ENCODE measurements at regions not wholly inside any gene's neighbourhood (a gene's known extent, or its start where the extent isn't known, plus 50 kb on each side); places are given as distances from the start of the nearest gene placed in this dataset.

- DNase-seq = no peak
Measured at GRCh38 chr16:9425236-9425635, 333.8 kb downstream of the HAPSTR1 start.

- DNase-seq = no peak
Measured at GRCh38 chr16:9428355-9429005, 337.0 kb downstream of the HAPSTR1 start.

- no peak for DNase-seq
Measured at GRCh38 chr16:9429646-9430330, 338.3 kb downstream of the HAPSTR1 start.

GRCh38 chr16:9434659-9435058 lies 343.2 kb downstream of the HAPSTR1 start:
- DNase-seq = no peak

- DNase-seq = no peak
Measured at GRCh38 chr16:9436175-9436574, 344.7 kb downstream of the HAPSTR1 start.

- DNase-seq = no peak
Measured at GRCh38 chr16:9437115-9437514, 345.7 kb downstream of the HAPSTR1 start.

GRCh38 chr16:9438991-9439390 lies 347.5 kb downstream of the HAPSTR1 start:
- DNase-seq = no peak

GRCh38 chr16:9441012-9441411 lies 349.6 kb downstream of the HAPSTR1 start:
- DNase-seq = no peak

GRCh38 chr16:9443864-9444263 lies 352.4 kb downstream of the HAPSTR1 start:
- DNase-seq = no peak

- DNase-seq = no peak
Measured at GRCh38 chr16:9446471-9447194, 355.2 kb downstream of the HAPSTR1 start.

- DNase-seq = no peak
Measured at GRCh38 chr16:9447195-9447551, 355.7 kb downstream of the HAPSTR1 start.

GRCh38 chr16:9447699-9448098 lies 356.3 kb downstream of the HAPSTR1 start:
- no peak for DNase-seq

- no peak for DNase-seq
Measured at GRCh38 chr16:9449597-9449996, 358.2 kb downstream of the HAPSTR1 start.

- DNase-seq = no peak
Measured at GRCh38 chr16:9457215-9457614, 365.8 kb downstream of the HAPSTR1 start.

- no peak for DNase-seq
Measured at GRCh38 chr16:9458816-9459215, 367.4 kb downstream of the HAPSTR1 start.

GRCh38 chr16:9462984-9463383 lies 371.5 kb downstream of the HAPSTR1 start:
- DNase-seq = no peak

- DNase-seq = no peak
Measured at GRCh38 chr16:9463461-9463860, 372.0 kb downstream of the HAPSTR1 start.

- no peak for DNase-seq
Measured at GRCh38 chr16:9465161-9465560, 373.7 kb downstream of the HAPSTR1 start.

GRCh38 chr16:9469512-9469911 lies 378.1 kb downstream of the HAPSTR1 start:
- peak; percentile 1 for DNase-seq

GRCh38 chr16:9476744-9477143 lies 385.3 kb downstream of the HAPSTR1 start:
- DNase-seq = no peak

- no peak for DNase-seq
Measured at GRCh38 chr16:9479008-9479407, 387.6 kb downstream of the HAPSTR1 start.

- no peak for DNase-seq
Measured at GRCh38 chr16:9480503-9480902, 389.1 kb downstream of the HAPSTR1 start.

GRCh38 chr16:9481747-9482730 lies 390.6 kb downstream of the HAPSTR1 start:
- DNase-seq = no peak

Data from inflammatory macrophage treated with lipopolysaccharide for 4 hours (primary cell).